GM21529 (cell line): ENCODE measurements at regions not wholly inside any gene's neighbourhood (a gene's known extent, or its start where the extent isn't known, plus 50 kb on each side); places are given as distances from the start of the nearest gene placed in this dataset.

ENCODE experiments used
- ATAC-seq: cut with Tn5 transposase; IDR thresholded peaks from one replicate; pipeline ENCODE4 v1.9.1; 2021; ENCODE audit not compliant: unreplicated experiment

- ATAC-seq: no peak
Measured at GRCh38 chr10:111706331-111706730, 477.2 kb downstream of the GPAM start.

DNA sequence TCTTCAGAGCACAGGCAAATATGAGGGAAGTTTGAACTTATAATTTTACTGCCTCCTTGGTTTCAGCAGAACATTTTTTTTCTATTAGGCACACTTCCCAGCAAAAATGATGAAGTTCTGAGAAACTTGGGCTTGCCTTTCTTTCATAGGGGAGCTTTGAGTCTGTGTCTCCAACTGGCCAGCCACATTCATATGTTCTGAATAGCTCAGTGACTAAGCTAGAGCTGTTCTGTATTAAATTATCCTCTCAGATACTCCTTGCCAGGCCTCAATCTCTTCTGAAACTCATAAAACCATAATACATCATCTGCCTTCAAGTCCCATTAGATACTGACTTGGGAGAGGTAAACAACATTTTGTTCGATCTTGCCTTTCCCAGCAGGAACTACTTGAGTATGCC is 476.5 kb downstream of the GPAM start:
- ATAC-seq: no peak

DNA sequence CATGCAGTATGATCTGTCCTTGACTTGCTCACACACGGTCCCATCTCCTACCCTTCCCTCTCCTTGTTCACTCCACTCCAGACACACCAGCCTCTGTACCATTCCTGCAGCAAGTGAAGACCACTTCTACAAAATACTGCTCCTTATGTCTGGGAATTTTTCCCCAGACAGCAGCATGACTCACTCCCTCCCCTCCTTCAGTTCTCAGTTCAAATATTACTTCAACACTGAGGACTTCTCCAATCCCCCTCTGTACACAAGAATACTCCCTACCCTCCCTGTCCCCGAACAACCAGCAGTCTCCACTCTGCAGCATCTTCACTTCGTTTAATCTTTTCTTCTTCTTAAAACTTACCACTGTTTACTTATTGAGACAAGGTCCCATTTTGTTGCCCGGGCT is 474.0 kb downstream of the GPAM start:
- no peak for ATAC-seq

- no peak for ATAC-seq
Measured at GRCh38 chr10:111716032-111716431, 467.5 kb downstream of the GPAM start.

DNA sequence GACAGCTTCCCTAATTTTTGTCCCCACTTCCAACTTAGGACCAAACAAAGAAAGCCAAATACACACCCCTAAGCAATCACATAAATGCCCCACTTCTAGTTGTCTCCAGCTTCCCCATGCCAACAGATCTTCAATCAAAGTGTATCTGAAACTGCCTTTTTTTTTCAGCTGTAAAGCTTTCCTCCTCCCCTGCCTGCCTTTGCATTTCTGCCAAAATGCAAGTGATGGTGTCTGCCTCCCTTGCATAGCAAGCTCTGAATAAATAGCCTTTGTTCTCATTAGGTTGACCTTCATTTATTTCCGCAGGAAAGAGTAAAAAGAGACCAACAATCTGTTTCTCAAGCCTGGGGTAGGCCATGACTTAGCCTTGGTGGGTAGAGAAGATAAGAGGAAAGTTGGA is 459.4 kb downstream of the GPAM start:
- no peak for ATAC-seq

- ATAC-seq: no peak
Measured at GRCh38 chr10:111725050-111725449, 458.5 kb downstream of the GPAM start.

- no peak for ATAC-seq
Measured at GRCh38 chr10:111732166-111732785, 451.3 kb downstream of the GPAM start.

GRCh38 chr10:111739125-111739873 is 444.3 kb downstream of the GPAM start:
- no peak for ATAC-seq

- no peak for ATAC-seq
Measured at GRCh38 chr10:111739874-111740139, 443.8 kb downstream of the GPAM start.

- ATAC-seq: no peak
Measured at GRCh38 chr10:111745982-111746381, 437.6 kb downstream of the GPAM start.

GRCh38 chr10:111747751-111748150 is 435.8 kb downstream of the GPAM start:
- ATAC-seq: no peak

DNA sequence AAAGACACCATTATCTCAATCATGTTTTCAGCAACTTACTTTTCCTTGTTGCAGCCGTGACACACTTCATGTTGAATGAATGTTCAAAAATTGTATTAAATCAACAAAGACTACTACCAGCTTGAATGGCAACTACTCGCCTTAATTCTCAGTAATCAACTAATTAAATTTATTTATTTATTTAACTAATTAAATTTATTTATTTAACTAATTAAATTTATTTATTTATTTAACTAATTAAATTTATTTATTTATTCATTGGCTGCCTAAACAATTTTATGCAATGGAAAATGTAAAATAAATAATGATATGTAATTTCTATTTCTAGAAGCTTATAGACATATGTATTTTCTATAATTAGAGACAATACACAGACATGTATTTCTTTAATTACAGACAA is 435.4 kb downstream of the GPAM start:
- no peak for ATAC-seq

GRCh38 chr10:111750165-111750849 is 433.3 kb downstream of the GPAM start:
- ATAC-seq: no peak

- peak; percentile 90 for ATAC-seq
Measured at GRCh38 chr10:111756217-111757061, 427.1 kb downstream of the GPAM start.

DNA sequence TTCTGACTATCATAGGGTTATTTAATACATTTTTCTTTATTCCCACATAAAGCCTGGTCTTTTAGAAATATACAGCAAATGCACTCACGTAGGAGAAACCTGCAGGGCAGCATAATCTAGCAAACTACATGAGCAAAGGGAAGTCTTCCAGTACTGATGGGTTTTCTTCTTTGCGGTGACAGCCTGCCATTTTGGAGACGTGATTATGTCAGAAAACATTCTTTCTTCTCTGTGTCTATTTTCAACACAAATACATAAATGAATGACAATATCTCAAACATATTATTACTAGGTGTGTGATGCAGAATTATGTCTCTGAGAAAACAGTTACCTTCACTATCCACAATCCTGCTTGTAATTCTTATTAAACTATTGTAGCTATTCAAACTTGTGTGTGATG is 425.0 kb downstream of the GPAM start:
- no peak for ATAC-seq

- ATAC-seq: no peak
Measured at GRCh38 chr10:111762114-111762513, 421.5 kb downstream of the GPAM start.

DNA sequence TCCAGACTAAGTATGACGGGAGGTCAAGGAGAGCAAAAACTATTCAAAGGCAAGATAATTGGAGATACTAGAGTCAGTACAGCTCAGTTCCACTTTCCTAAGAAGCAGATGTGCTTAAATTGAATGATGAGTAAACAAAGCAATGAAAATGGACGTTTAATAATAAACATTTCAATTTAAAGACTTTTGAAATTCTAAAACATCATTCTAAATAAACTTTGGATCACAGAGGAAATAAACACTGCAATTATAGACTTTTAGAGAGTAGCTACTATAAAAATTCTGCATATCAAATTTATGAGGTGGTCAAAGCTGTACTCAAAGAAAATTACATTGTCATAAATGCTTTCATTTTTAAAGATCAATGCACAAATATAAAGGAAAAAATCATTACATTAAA is 418.3 kb downstream of the GPAM start:
- ATAC-seq: no peak

- ATAC-seq: no peak
Measured at GRCh38 chr10:111766464-111766863, 417.1 kb downstream of the GPAM start.

DNA sequence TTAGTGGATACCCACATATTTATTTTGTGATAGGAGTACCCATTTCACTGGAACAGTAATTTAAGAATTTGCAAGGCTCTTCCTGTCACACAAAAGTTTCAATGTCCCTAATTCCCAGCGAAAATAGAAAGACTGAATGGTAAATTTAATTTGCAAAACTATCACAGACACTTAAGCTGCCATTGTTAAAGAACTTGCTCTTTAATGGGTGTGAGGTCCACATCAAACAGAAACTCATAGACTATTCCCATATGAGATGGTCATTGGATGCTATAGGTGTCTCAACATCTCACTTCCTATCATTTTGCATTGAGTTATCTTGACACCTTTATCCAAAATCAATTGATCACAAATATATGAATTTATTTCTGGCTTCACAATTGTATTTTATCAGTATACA is 415.9 kb downstream of the GPAM start:
- no peak for ATAC-seq

DNA sequence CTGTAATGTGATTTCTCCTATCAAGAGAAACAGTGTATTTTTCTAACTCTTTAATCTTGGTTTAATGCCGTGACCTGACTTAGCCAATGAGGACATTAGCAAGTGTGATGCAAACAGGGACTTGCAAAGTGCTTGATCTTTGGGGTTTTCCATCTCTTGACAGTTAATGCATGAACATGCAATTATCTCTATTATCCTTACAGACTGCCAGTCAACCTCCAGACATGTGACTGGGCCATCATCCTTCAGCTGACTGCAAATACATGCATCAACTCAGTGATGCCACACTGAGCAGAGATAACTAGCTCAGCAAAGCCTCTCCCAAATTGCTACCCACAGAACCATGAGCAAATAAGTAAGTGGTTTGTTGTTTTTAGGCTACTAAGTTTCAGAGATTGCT is 409.6 kb downstream of the GPAM start:
- ATAC-seq: no peak

DNA sequence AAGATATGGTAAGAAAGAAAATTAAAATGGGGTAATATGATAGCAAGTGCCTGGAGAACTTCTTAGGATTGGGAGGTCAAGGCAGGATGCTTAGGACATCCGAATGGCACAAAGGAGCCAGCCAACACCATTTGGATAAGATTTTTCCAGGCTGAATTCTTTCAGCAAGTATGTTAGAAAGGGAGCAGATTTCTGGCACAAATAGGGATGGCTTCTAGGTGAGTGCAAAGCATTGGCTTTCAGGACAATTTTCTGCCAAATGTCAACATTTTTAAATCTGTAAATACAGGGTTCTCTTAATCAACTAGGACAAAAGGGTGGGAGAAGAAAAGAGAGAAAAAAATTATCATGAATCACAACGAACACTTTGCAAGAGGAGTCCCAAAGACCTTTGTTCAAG is 409.1 kb downstream of the GPAM start:
- no peak for ATAC-seq

GRCh38 chr10:111784436-111784835 is 399.1 kb downstream of the GPAM start:
- no peak for ATAC-seq
